ENCODE measurements at regions not wholly inside any gene's neighbourhood (a gene's known extent, or its start where the extent isn't known, plus 50 kb on each side); places are given as distances from the start of the nearest gene placed in this dataset.
"Not testable (repeated sequence)": the region's sequence is repeated elsewhere in the genome, so short reads cannot be mapped to it uniquely, and the experiment has no call there.

DNA sequence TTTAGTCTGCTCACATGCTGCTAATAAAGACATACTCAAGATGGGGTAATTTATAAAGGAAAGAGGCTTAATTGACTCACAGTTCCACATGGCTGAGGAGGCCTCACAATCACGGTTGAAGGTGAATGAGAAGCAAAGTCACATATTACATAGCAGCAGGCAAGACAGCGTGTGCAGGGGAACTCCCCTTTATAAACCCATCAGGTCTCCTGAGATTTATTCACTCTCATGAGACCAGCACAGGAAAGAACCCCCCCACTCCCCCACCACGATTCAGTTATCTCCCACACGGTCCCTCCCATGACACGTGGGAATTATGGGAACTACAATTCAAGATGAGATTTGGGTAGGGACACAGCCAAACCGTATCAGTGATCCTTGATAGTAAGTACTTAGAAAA is 891.7 kb upstream of the CDH10 start:
- TF ChIP-seq, protein P1, sequence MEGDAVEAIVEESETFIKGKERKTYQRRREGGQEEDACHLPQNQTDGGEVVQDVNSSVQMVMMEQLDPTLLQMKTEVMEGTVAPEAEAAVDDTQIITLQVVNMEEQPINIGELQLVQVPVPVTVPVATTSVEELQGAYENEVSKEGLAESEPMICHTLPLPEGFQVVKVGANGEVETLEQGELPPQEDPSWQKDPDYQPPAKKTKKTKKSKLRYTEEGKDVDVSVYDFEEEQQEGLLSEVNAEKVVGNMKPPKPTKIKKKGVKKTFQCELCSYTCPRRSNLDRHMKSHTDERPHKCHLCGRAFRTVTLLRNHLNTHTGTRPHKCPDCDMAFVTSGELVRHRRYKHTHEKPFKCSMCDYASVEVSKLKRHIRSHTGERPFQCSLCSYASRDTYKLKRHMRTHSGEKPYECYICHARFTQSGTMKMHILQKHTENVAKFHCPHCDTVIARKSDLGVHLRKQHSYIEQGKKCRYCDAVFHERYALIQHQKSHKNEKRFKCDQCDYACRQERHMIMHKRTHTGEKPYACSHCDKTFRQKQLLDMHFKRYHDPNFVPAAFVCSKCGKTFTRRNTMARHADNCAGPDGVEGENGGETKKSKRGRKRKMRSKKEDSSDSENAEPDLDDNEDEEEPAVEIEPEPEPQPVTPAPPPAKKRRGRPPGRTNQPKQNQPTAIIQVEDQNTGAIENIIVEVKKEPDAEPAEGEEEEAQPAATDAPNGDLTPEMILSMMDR (IDR thresholded peaks at IDR 0.05; ENCODE audit: insufficient read depth, low read length, poor library complexity, severe bottlenecking): not testable (repeated sequence)
- TF ChIP-seq EZH2phosphoT487 (conservative IDR thresholded peaks at IDR 0.05; ENCODE audit: low read length): not testable (repeated sequence)

All from SU-DHL-6 (cell line).